NCI-H1417 treated with DMSO at 0.1 percent for 48 hours (cell line): ENCODE measurements at regions not wholly inside any gene's neighbourhood (a gene's known extent, or its start where the extent isn't known, plus 50 kb on each side); places are given as distances from the start of the nearest gene placed in this dataset.

ENCODE experiments used
- DNase-seq: peaks from one replicate; lab custom pipeline; 2025; lab: John Stamatoyannopoulos, UW

- no peak for DNase-seq
These were observed 926.6 kb downstream of the VRK1 start for GRCh38 chr14:97723819-97724218.

- no peak for DNase-seq
These were observed 927.1 kb downstream of the VRK1 start for GRCh38 chr14:97724265-97724731.

DNA sequence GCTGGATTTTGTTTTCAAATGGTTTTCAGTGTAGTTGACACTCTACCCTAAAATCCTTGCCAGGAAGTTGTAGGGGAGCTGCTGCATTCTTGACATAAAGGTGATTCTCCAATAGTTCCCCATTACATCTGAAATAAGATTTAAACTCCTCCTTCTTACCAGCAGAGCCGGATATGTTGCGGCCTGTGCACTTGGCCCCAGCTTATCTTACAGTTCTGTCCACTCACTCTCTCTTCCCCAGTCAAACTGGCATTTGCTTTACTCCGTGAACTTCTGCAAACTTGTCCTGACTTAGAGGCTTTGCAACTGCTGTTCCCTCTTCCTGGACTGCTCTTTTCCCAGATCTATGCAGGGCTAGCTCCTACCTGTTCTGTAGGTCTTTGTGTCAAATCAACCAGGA, 929.5 kb downstream of the VRK1 start:
- DNase-seq = no peak

DNA sequence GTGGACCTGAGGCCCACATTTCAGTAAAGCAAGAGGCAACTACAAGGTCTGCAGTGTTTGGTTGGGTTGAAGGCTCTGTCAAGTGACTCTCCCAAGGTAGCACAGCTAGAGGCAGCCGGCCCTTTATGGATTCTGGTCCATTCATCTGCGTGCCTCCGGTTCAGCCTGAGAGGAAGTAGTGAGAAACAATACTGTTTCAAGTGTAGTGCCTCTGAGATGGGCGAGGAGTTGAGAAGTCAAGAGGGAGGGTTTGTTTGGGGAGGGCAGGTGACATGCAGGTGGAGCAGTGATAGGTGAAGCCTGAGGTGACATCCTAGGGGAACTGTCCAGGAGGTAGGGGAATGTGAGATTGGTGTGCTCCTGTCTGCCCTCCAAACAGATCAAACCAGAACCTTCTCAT, 933.5 kb downstream of the VRK1 start:
- no peak for DNase-seq

DNA sequence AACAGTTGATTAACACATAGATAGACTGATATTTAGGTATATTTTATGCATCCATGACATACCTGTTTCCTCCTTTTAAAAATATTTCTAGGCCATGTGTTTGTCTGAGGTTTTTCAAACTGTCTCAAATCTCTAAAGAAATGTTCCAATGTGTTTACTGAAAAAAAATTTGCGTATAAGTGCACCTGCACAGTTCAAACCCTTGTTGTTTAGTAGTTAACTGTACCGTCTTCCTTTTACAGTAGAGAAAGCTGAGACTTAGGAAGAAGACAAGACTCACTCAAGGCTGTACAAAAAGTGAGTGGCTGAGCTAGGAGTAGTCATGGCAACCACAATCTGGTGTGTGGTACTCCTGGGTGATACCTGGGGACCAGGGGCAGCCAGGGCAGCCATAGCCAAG, 934.6 kb downstream of the VRK1 start:
- no peak for DNase-seq

GRCh38 chr14:97747316-97747715, 950.1 kb downstream of the VRK1 start:
- DNase-seq = no peak

DNA sequence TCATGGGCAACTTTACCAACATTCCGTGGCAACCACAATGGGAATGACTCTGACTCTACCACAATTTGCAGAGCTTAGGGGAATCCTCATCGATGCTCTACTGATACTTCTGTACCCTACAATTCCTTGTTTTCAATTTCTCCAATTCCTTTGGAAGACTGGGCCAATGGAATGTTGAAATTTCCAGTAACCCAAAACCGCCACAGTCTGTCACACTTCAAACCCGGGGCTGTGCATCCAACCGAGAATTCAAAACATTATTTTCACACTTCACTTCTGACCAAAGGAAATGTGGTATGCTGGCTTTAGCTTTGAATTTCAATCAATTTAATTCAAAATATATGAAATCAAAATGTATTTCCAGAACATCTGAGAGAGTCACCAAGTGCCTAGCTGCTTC, 951.4 kb downstream of the VRK1 start:
- DNase-seq = no peak

DNA sequence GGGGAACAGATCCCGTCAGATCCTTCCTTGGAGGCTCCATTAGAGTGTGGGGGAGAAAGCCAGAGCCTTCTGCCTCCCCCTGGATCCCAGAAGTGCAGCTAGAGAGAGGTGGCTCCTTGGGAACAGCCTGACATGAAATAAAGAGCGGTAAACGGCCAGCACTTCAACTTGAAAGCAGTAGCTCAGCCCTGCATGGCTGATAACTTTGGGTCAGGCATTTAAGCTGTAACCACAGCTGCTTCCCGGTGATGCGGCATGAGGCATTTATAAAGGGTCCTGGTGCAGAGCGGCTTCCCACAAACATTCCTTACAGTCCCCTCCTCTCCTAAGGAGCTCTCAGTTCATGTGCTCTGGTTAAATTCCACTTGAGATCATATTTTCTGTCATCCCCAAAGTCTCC, 960.3 kb downstream of the VRK1 start:
- DNase-seq = no peak

DNA sequence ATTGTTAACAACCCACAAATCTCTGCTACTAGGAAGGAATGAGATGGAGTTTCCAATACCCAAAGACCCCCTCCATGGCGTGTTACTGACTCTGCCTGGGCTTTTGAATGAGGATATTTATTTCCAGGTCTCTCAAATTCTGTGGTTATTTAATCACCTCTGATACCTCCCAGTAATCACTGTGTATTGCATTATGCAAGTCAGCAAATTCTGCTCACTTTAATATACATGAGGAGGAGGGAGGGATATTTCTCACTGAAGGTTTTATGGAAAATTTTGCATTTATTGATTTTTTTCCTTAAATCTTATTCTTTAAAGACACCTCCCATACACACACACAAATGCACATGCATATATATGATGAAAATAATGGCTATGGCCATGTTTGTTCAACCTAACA, 962.9 kb downstream of the VRK1 start:
- DNase-seq = no peak

- DNase-seq = no peak
These were observed 965.2 kb downstream of the VRK1 start for GRCh38 chr14:97762386-97762785.

GRCh38 chr14:97771340-97772045, 974.3 kb downstream of the VRK1 start:
- no peak for DNase-seq

DNA sequence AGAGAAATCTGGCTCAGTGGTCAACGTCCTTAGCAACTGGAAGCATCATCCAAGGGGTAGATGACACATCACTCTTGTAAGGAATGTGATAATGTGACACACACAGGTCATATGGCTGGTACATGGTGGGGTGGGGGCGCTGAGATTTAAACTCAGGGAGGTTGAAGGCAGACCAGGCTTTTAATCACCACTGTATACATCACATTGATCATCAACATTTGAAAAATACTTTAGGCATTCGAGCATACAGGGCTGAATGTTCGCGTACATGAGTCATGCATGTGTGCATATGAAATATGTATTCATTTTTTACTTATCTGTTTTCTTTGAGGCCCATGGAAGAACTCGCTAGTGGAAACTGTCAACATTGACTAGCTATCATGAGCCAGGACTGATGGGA, 976.4 kb downstream of the VRK1 start:
- DNase-seq = no peak

- DNase-seq = no peak
These were observed 979.8 kb downstream of the VRK1 start for GRCh38 chr14:97776890-97777558.

DNA sequence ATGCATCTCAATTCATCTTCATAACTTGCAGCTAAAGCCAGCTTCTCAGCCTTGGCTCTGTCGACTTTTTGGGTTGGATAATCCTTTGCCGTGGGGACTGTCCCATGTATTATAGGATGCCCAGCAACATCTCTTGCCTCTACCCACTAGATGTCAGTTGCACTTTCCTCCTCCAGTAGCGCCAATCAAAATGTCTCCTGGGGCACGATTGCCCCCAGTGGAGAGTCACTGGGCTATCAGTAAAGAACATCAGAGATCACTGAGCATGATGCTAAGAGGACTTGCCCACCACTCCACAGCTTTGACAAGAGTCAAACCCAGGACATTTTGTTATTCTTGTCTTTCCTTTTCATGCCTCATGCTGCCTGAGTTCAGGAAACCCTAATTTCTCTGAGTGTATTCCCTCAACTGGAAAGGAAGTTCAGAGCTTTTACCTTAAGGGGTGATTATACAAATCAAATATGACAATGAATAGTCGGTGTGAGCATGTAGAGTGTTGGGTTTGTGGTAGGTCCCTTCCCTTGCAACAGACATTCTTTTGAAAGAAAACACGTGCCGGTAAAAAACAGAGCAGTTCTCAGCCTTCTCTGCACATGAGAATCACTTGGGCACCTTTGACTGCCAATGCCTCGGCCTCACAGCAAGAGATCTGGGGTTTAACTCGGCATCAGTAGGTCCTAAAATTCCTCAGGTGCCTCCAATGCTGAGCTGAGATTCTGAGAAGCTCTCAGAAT, 980.6 kb downstream of the VRK1 start:
- DNase-seq = no peak

DNA sequence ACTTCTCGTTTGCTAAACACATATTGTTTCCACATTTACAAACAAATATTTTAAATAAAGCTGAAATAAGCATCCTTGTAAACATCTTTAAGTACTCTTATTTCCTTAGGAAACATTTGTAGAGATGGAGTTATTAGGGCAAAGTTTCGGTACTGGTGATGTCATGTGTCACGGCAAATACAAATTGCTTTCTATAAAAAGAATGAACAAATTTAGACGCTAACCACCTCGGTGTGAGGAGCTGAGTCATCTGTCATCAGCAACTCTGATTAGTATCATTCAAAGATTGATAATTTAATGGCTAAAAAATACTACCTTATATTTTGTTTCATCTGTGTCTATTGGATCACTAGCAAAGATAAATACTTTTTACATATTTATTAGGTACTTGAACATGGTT, 982.0 kb downstream of the VRK1 start:
- no peak for DNase-seq

- DNase-seq = no peak
These were observed 983.6 kb downstream of the VRK1 start for GRCh38 chr14:97780804-97781203.

GRCh38 chr14:97781961-97782360, 984.8 kb downstream of the VRK1 start:
- DNase-seq = no peak

GRCh38 chr14:97782871-97783414, 985.8 kb downstream of the VRK1 start:
- no peak for DNase-seq

- DNase-seq = no peak
These were observed 988.3 kb downstream of the VRK1 start for GRCh38 chr14:97785495-97785894.

GRCh38 chr14:97788364-97788763, 991.2 kb downstream of the VRK1 start:
- no peak for DNase-seq

GRCh38 chr14:97788846-97789526, 991.8 kb downstream of the VRK1 start:
- no peak for DNase-seq

DNA sequence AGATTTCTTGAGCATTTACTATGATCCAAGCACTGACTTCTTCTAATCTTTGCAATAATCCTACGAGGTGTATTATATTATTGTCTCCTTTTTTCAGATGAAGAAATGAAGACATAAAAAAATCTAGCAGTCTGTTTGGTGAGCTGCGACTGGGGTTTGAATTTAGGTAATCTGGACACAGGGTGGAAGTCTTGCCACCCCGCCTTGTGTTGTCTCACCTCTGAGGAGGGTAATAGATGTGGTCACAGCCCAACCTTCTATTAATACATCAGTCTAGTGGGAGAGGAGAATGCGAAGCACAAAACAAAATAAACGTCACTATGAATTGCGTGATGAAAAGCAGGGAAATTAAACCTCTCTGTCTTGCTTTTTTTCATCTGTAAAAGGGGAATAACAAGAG, 993.9 kb downstream of the VRK1 start:
- no peak for DNase-seq
